Stimulated activated CD4-positive, alpha-beta T cell treated with anti-CD3 and anti-CD28 coated beads, Interleukin-4, amount 100 ng/mL, for 48 hours (primary cell): ENCODE measurements at regions not wholly inside any gene's neighbourhood (a gene's known extent, or its start where the extent isn't known, plus 50 kb on each side); places are given as distances from the start of the nearest gene placed in this dataset.

Experiments
- DNase-seq, 2 donors: peaks; one replicate each; pipeline ENCODE4 v3.0.0-alpha.2; 2020; ENCODE audit warnings: low read depth in 2 of 2

GRCh38 chr4:130165381-130165780 is 1069.4 kb downstream of the C4orf33 start:
- no peak for DNase-seq

- DNase-seq: no peak
Measured at GRCh38 chr4:130172156-130172555, 1076.2 kb downstream of the C4orf33 start.

GRCh38 chr4:130178106-130178505 is 1082.2 kb downstream of the C4orf33 start:
- no peak for DNase-seq

DNA sequence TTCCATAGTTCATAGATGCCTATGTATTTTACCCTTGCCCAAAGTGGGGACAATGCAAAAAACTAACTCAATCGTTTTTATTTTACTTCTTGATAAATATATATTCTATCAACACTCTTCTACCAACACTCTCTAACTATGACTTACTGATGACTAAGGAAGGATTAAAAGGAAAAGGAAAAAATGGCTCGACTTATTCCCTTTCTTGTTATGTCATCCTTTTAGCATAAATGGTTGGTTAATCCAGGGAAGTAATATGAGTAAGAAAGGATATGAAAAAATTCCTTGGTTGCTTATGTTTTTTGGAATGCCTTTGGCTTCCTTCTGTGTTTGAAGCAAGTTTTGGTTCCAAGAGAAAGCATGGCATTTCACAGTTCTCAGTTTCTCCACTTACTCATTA is 1087.1 kb downstream of the C4orf33 start:
- no peak for DNase-seq

- no peak for DNase-seq
Measured at GRCh38 chr4:130183766-130184165, 1087.8 kb downstream of the C4orf33 start.

DNA sequence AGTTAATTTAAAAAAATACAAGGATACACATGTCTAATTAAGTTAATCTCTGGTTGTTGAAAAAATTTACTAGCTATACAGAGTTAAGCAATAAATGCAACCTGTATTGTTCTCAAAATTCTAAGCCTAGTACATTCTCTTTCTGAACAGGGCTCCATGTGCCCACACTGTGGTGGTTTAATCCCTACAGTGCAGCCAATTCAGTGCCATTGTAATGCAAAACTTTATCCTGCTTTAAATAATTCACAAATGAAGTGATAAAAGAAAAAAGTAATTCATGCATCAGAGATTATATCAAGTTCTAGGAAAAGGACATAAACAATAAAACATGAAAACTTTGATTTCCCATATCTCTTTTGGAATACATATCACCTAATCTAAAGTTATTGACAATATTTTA is 1089.2 kb downstream of the C4orf33 start:
- no peak for DNase-seq

DNA sequence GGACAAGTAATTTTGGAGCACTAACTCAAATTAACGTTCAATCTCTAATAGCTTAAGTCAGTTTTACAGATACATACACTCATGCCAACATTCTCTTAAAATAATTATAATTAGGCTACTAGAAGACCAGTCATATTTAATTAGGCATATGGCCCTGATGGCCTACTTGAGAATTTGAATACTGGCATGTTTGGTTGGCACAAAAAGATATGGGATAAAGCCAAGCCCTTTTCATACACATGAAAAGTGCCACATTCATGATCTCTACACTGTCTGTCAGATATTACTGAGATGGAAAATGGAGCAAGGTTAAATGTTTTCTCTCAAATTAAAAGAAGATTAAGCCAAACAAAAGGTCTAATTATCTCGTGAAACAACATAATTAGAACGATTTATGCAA is 1091.0 kb downstream of the C4orf33 start:
- no peak for DNase-seq

DNA sequence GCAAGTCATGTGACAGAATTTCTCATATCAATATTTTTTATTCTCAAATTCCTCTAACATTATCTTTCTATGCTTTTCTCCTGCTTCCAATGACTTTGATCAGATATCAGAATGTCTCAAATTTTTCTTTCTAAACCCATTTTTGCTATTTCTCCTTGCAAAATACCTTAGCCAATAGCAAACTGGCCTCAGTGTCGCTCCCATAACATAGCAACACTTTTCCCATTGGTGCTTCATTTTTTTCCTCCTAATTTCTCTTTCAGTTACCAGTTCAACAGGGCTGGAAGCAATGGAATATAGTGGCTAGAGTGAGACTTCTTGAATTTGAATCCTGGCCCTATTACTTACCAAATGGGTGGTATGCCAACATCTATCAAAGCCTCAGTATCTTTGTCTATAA is 1091.6 kb downstream of the C4orf33 start:
- no peak for DNase-seq

GRCh38 chr4:130192787-130193186 is 1096.8 kb downstream of the C4orf33 start:
- DNase-seq: no peak

DNA sequence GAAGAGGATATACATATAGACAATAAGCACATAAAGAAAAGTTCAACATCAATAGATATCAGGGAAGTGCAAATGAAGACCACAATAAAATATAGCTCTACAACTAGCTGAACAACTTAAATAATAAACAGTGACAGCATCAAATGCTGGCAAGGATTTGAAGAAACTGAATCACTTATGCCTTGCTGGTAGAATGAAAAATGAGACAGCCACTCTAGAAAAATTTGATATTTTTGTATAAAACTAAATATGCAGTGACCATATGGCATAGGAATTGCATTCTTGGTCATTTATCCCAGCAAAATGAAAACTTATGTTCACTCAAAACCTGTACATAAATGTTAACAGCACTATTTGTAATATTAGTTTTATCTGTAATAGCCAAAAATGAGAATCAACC is 1102.0 kb downstream of the C4orf33 start:
- DNase-seq: no peak

DNA sequence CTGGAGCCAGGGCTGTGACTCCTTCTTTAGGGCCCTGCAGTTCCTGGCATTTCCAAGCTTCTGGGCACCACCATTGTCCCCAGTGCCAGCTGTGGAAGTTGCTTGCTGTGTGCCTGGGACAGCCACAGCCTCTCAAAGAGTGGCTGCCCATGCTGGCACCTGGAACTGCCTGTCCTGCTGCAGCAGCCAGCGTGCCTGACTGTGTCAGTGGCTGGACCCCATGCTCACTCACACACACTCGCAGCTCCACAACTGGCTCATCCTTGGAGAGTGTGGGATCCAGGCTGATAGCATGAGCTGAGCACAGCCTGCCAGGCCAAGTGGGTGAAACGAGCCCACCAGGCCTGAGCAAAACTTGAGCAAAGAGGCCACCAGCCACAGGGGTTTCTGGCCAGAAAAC is 1107.6 kb downstream of the C4orf33 start:
- no peak for DNase-seq

- DNase-seq: no peak
Measured at GRCh38 chr4:130210864-130211263, 1114.9 kb downstream of the C4orf33 start.

- DNase-seq: no peak
Measured at GRCh38 chr4:130214268-130214667, 1118.3 kb downstream of the C4orf33 start.

- no peak for DNase-seq
Measured at GRCh38 chr4:130233377-130234047, 1137.6 kb downstream of the C4orf33 start.

DNA sequence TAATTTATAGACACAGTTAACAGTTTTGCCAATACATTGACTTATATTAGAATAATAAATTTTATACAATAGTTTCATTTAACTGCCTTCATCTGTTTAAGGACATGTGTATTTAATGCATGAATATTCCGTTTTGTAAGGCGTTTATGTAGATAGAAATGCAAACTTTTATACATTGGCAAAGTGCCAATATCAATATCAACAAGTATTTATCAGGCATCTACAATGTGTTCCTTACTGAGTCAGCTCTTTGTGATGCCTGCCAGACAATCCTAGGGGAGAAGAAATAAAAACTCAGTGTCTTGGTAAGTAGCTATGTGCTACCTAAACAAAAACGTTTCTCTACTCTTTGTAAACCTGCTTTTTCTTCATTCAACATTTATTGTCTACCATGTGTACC is 1142.2 kb downstream of the C4orf33 start:
- DNase-seq: no peak

DNA sequence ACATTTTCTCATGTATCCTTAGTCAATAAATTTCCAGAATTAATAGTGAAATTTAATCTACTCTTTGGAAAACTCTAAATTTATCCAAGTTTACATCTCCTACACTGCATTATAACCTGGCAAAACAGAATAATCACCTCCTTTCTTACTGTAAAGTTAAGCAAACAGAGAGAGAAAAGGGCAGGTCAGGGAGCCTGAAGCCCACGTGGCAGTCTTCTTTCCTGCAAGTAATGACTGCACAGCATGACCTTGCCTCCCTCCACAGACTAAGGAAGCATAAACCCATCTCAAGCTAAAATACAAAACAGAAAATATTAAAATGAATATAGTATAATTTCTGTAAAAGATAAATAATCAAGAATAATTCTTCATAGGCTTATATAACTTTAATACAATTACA is 1153.0 kb downstream of the C4orf33 start:
- DNase-seq: no peak

- no peak for DNase-seq
Measured at GRCh38 chr4:130257271-130257670, 1161.3 kb downstream of the C4orf33 start.

DNA sequence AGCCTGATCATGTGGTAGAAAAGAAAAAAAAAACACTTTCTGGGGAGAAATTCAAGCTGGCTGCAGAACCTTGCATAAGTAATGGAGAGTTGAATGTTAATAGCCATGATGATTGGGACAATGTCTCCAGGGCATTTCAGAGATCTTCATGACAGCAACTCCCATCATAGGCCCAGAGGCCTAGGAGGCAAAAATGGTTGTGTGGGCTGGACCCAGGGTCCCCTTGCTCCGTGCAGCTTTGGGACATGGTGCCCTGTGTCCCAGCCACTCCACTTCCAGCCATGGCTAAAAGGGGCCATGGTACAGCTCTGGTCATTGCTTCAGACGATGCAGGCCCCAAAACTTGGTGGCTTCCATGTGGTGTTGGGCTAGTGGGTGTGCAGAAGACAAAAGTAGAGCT is 1170.9 kb downstream of the C4orf33 start:
- no peak for DNase-seq

DNA sequence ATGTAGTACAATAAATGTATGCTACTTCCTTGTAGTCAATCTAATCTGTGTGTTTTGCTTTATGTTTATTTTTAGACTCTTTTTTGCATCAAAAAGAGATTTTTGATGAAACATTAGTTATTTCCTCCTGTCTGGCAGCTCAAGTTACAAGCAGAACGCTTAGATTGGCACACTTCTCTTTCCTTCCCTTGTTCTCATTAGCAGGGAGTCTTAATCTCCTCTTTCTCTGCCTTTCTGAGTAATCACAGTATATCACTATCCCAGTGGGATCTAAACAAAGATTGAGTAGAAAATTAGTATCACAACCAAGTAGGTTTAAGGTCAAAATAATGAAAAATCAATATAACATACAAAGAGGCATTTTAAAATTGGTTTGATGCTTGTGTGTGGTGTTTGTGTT is 1192.6 kb downstream of the C4orf33 start:
- DNase-seq: no peak

DNA sequence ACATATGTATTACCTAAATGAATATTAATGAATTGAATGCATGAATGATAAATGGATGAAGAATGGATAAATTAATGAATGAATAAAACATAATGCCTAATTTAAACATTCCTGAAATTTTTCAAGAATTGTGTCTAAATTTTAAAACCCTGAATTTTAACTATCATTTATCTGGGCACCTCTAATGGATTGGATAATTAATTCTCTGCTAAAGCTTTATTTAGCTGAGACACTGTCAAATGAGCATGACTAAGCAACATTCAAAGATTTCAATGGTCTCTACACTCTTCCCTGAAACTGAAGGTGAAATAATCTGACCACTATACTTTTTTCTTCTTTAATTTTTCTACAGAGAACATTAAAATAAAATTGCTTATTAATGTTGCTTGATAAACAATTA is 1197.7 kb downstream of the C4orf33 start:
- DNase-seq: no peak

- DNase-seq: no peak
Measured at GRCh38 chr4:130296448-130296847, 1200.5 kb downstream of the C4orf33 start.

DNA sequence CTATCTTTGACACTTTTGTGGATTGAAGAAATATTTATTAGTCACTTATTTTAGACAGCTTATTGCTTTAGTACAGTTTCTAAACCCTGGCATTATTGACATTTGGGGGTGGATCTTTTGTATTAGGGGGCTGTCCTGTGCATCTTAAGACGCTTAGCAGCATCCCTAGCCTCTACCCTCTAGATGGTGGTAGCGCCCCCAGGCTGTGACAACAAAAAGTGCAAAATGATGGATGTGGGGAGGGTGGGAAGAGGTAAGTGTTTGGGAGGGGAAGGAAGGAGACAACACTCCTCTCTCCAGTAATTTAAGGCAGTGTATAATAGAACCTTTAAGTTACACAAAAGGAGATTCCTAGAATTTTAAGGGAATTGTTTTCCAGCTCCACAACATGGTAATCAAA is 1210.6 kb downstream of the C4orf33 start:
- DNase-seq: no peak

- DNase-seq: no peak
Measured at GRCh38 chr4:130309221-130309620, 1213.3 kb downstream of the C4orf33 start.

- no peak for DNase-seq
Measured at GRCh38 chr4:130322439-130322838, 1226.5 kb downstream of the C4orf33 start.
